Keratinocyte (primary cell): ENCODE measurements at regions not wholly inside any gene's neighbourhood (a gene's known extent, or its start where the extent isn't known, plus 50 kb on each side); places are given as distances from the start of the nearest gene placed in this dataset.

ENCODE experiments used
- DNase-seq: peaks from one replicate; pipeline ENCODE4 v3.0.0-alpha.2; 2011; ENCODE audit warnings: low read depth, missing footprints, low spot score
- FAIRE-seq: peaks from 2 replicates; lab custom pipeline; 2011; peaks lifted over from hg19 to GRCh38; lab: Jason Lieb, UNC
- H2AFZ ChIP-seq: 2 replicates; pipeline ENCODE4 v1.6.0; 2012; ENCODE audit warnings: low read length, control low read depth, inconsistent platforms; ENCODE audit not compliant: control insufficient read depth
- H3K27ac ChIP-seq: 2 replicates; pipeline ENCODE4 v1.5.1; 2011; ENCODE audit warnings: low read length; ENCODE audit not compliant: control insufficient read depth, insufficient read depth
- H3K27me3 ChIP-seq: 3 replicates; pipeline ENCODE4 v1.6.0; 2011; ENCODE audit warnings: low read length; ENCODE audit not compliant: control insufficient read depth, insufficient read depth; ENCODE audit errors: extremely low read depth
- H3K36me3 ChIP-seq, 2 experiments: 2 replicates in 1 of 2; 3 replicates in 1 of 2; pipeline ENCODE4 v1.5.1; 2011; ENCODE audit warnings: low read length in 2 of 2, mild to moderate bottlenecking in 1 of 2; ENCODE audit not compliant: control insufficient read depth in 2 of 2, insufficient read depth in 2 of 2; ENCODE audit errors: extremely low read depth in 1 of 2
- H3K4me1 ChIP-seq: 3 replicates; pipeline ENCODE4 v1.5.1; 2011; ENCODE audit warnings: low read length; ENCODE audit not compliant: control insufficient read depth, insufficient read depth; ENCODE audit errors: extremely low read depth
- H3K4me2 ChIP-seq: 3 replicates; pipeline ENCODE4 v1.6.0; 2011; ENCODE audit warnings: low read depth, low read length; ENCODE audit not compliant: control insufficient read depth, insufficient read depth; ENCODE audit errors: extremely low read depth
- H3K4me3 ChIP-seq, 3 experiments: fragments of 200-600 bp in 1 of 3; sonication (generic) in 1 of 3; 2 replicates in 2 of 3; 3 replicates in 1 of 3; pipeline ENCODE4 v1.5.1; 2011 to 2016; ENCODE audit warnings: low read length in 3 of 3, mild to moderate bottlenecking in 3 of 3, control low read depth in 2 of 3, inconsistent platforms in 1 of 3, low read depth in 1 of 3, mixed read lengths in 1 of 3, mixed run types in 1 of 3, moderate library complexity in 1 of 3; ENCODE audit not compliant: control insufficient read depth in 2 of 3, insufficient read depth in 2 of 3; ENCODE audit errors: extremely low read depth in 1 of 3
- H3K79me2 ChIP-seq: 2 replicates; pipeline ENCODE4 v1.6.0; 2012; ENCODE audit warnings: low read length; ENCODE audit not compliant: control insufficient read depth, insufficient read depth
- H3K9ac ChIP-seq: 3 replicates; pipeline ENCODE4 v1.6.0; 2011; ENCODE audit warnings: low read length; ENCODE audit not compliant: control insufficient read depth, insufficient read depth; ENCODE audit errors: extremely low read depth
- H3K9me1 ChIP-seq: 3 replicates; pipeline ENCODE4 v1.6.0; 2011; ENCODE audit warnings: low read length; ENCODE audit not compliant: control insufficient read depth, insufficient read depth; ENCODE audit errors: extremely low read depth
- H3K9me3 ChIP-seq: 2 replicates; pipeline ENCODE4 v1.5.1; 2012; ENCODE audit warnings: low read depth, low read length; ENCODE audit not compliant: control insufficient read depth
- H4K20me1 ChIP-seq: 3 replicates; pipeline ENCODE4 v1.6.0; 2011; ENCODE audit warnings: low read length; ENCODE audit not compliant: control insufficient read depth, insufficient read depth; ENCODE audit errors: extremely low read depth
- EZH2 ChIP-seq: IDR thresholded peaks from one replicate; pipeline ENCODE4 v1.6.1; 2012; ENCODE audit warnings: inconsistent platforms, mild to moderate bottlenecking, low read length, moderate library complexity
- dilution Hi-C: fragments of 300-500 bp; cut with MboI; formaldehyde crosslinking; loops from one replicate; pipeline ENCODE4 v1.7.0; 2020; ENCODE audit warnings: low sequenced_read_pairs; ENCODE audit not compliant: extremely low pct_ligation_motif_present
- TF ChIP-seq, protein P1 (sequence below), 3 experiments: IDR thresholded peaks in 1 of 3; conservative IDR thresholded peaks in 1 of 3; optimal IDR thresholded peaks in 1 of 3; 2 replicates in 2 of 3; 3 replicates in 1 of 3; pipeline versions ENCODE3 to v1.5.1; 2011; ENCODE audit warnings: low read length in 3 of 3, mild to moderate bottlenecking in 3 of 3, moderate library complexity in 2 of 3, control low read depth in 1 of 3, inconsistent platforms in 1 of 3; ENCODE audit not compliant: insufficient read depth in 2 of 3; ENCODE audit errors: extremely low read depth in 1 of 3

- FAIRE-seq (peak; percentile 79), DNase-seq (no peak)
Observed at GRCh38 chr6:18323935-18324705, 59.8 kb upstream of the DEK start.

DNA sequence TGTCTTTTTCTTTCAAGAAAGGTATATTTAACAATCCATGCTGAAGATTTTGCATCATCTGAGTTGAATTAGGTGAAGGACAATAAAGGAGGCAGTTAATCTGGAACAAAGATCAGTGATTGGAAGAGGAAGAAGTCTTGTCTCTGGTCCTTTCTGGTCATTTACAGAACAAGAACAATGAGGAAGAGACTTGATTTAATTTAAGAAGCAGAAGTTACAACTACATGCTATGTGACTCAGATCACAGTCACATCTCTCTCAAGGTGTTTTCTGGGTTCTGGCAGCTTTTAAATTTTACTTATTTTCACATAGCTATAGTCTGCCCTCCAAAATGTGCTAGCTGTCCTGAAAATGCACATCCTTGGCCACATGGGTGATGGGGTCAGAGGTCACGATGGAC lies 53.5 kb upstream of the DEK start:
- dilution Hi-C loops: no loop called here
- FAIRE-seq (peak; percentile 49), DNase-seq (no peak)

More at GRCh38 chr6:18323935-18324705, 59.8 kb upstream of the DEK start:
- no peak for TF ChIP-seq EZH2
- TF ChIP-seq, protein P1, sequence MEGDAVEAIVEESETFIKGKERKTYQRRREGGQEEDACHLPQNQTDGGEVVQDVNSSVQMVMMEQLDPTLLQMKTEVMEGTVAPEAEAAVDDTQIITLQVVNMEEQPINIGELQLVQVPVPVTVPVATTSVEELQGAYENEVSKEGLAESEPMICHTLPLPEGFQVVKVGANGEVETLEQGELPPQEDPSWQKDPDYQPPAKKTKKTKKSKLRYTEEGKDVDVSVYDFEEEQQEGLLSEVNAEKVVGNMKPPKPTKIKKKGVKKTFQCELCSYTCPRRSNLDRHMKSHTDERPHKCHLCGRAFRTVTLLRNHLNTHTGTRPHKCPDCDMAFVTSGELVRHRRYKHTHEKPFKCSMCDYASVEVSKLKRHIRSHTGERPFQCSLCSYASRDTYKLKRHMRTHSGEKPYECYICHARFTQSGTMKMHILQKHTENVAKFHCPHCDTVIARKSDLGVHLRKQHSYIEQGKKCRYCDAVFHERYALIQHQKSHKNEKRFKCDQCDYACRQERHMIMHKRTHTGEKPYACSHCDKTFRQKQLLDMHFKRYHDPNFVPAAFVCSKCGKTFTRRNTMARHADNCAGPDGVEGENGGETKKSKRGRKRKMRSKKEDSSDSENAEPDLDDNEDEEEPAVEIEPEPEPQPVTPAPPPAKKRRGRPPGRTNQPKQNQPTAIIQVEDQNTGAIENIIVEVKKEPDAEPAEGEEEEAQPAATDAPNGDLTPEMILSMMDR (optimal IDR thresholded peaks at IDR 0.05 in 1 of 3, IDR thresholded peaks at IDR 0.05 in 1 of 3, conservative IDR thresholded peaks at IDR 0.05 in 1 of 3; ENCODE audit: extremely low read depth in 1 of 3, insufficient read depth in 2 of 3, low read length in 3 of 3): peak; percentile 25 to 69 (median 50)
- H3K36me3 ChIP-seq: no peaks in the 10 kb centered on the region
- no peak overlapping the region for H3K27ac ChIP-seq
- dilution Hi-C loops: no loop called here
- H3K4me2 ChIP-seq: no peak overlapping the region
- no peaks in the 10 kb centered on the region for H3K9me1 ChIP-seq
- H2AFZ ChIP-seq: no peak overlapping the region
- H3K9ac ChIP-seq: no peak overlapping the region
- no peaks in the 10 kb centered on the region for H3K27me3 ChIP-seq
- no peaks in the 10 kb centered on the region for H3K79me2 ChIP-seq
- no peaks in the 10 kb centered on the region for H4K20me1 ChIP-seq
- peaks cover 29% of the 10 kb centered on the region for H3K4me1 ChIP-seq
- no peak overlapping the region for H3K4me3 ChIP-seq
- no peaks in the 10 kb centered on the region for H3K9me3 ChIP-seq

More for the DNA sequence above, 53.5 kb upstream of the DEK start:
- no peaks in the 10 kb centered on the region for H3K79me2 ChIP-seq
- no peaks in the 10 kb centered on the region for H3K27me3 ChIP-seq
- no peaks in the 10 kb centered on the region for H3K4me1 ChIP-seq
- no peak overlapping the region for H2AFZ ChIP-seq
- H3K9me1 ChIP-seq: no peaks in the 10 kb centered on the region
- no peak overlapping the region for H3K27ac ChIP-seq
- TF ChIP-seq EZH2: no peak
- TF ChIP-seq, protein P1 (optimal IDR thresholded peaks at IDR 0.05 in 1 of 3, IDR thresholded peaks at IDR 0.05 in 1 of 3, conservative IDR thresholded peaks at IDR 0.05 in 1 of 3; ENCODE audit: extremely low read depth in 1 of 3, insufficient read depth in 2 of 3, low read length in 3 of 3): no peak
- no peak overlapping the region for H3K9ac ChIP-seq
- H3K36me3 ChIP-seq: no peaks in the 10 kb centered on the region
- H3K4me3 ChIP-seq: no peak overlapping the region
- H4K20me1 ChIP-seq: no peaks in the 10 kb centered on the region
- H3K9me3 ChIP-seq: no peaks in the 10 kb centered on the region
- H3K4me2 ChIP-seq: no peak overlapping the region
